IPS-20b (cell line): ENCODE measurements at regions not wholly inside any gene's neighbourhood (a gene's known extent, or its start where the extent isn't known, plus 50 kb on each side); places are given as distances from the start of the nearest gene placed in this dataset.
"Not testable (repeated sequence)": the region's sequence is repeated elsewhere in the genome, so short reads cannot be mapped to it uniquely, and the experiment has no call there.

Experiments
- H3K27ac ChIP-seq: one replicate; pipeline ENCODE4 v1.5.1; 2013; ENCODE audit warnings: low read length
- H3K27me3 ChIP-seq: 2 replicates; pipeline ENCODE4 v1.6.1; 2013; ENCODE audit warnings: mild to moderate bottlenecking, low read length, inconsistent platforms; ENCODE audit not compliant: insufficient read depth
- H3K36me3 ChIP-seq: 2 replicates; pipeline ENCODE4 v1.6.1; 2013; ENCODE audit warnings: low read depth, mild to moderate bottlenecking, inconsistent platforms, low read length, moderate library complexity; ENCODE audit not compliant: insufficient read depth
- H3K4me1 ChIP-seq: 2 replicates; pipeline ENCODE4 v1.6.1; 2013; ENCODE audit warnings: mild to moderate bottlenecking, control low read depth, inconsistent platforms, low read length, moderate library complexity; ENCODE audit not compliant: insufficient read depth
- H3K4me3 ChIP-seq: 2 replicates; pipeline ENCODE4 v1.5.1; 2013; ENCODE audit warnings: mild to moderate bottlenecking, low read length, inconsistent platforms
- H3K9ac ChIP-seq: 2 replicates; pipeline ENCODE4 v1.6.1; 2013; ENCODE audit warnings: low read depth, mild to moderate bottlenecking, inconsistent platforms, low read length, moderate library complexity
- H3K9me3 ChIP-seq: 2 replicates; pipeline ENCODE4 v1.6.1; 2013; ENCODE audit warnings: mild to moderate bottlenecking, low read depth, low read length, inconsistent platforms; ENCODE audit not compliant: insufficient read depth

DNA sequence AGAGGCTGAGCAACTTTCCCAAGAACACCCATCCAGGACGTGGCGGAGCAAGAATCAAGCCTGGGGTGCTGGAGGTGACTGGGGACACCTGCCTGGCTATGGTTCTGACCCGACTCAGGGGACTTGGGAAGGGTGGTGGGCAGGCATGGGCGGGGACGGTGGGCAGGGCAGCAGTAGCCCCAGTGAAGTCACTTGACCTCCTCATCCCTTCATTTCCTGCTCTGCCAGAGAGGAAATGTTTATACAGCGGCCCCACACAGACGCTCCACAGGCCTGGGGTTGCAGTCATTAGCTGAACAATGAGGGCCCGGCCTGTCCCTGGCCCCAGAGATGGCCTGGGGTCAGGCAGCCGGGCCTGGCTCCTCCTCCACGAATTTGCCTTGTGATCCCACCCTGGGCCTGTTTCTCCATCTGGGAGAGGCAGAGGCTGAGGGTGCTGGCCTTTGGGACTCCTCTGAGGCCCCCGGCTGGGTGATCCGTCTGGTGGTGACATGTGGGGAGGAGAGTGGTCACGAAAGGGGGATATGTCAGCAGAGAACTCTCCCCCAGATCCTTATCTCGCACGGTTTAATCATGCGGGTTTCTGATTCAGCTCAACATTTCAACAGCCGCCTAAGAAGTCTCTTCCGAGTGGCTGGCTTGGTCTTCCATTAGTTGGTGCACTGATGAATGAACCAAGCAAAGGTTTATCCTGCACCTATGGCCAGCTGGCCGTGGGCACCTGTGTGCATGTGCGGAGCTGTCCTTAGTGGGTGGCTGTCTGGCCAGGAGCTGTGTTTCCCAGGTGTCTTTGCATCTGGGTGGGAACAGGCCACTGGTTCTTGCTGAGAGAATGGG lies 175.9 kb downstream of the IRF8 start:
- peaks cover 24% of the 10 kb centered on the region for H3K27me3 ChIP-seq
- no peak overlapping the region for H3K27ac ChIP-seq
- H3K4me3 ChIP-seq = no peak overlapping the region
- no peak overlapping the region for H3K9ac ChIP-seq
- H3K36me3 ChIP-seq = no peaks in the 10 kb centered on the region
- H3K4me1 ChIP-seq = peaks cover 12% of the 10 kb centered on the region; the same call in 1 of the 2 replicates
- no peaks in the 10 kb centered on the region for H3K9me3 ChIP-seq

DNA sequence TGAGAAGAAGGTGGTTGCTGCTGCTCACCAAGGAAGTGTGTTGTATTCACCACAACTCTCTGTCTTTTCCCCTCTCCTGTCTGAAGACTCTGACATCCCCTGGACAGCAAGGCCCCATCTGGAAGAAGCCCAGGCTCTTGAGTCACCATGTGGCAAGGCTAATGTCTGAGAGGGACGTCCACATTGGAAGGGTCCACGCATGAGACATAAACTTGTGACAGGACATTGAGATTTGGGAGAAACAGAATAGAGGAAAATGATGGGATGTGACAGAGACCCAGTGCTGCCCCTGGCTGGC lies 176.5 kb downstream of the IRF8 start:
- H3K4me3 ChIP-seq = no peak overlapping the region
- no peaks in the 10 kb centered on the region for H3K9me3 ChIP-seq
- H3K36me3 ChIP-seq = no peaks in the 10 kb centered on the region
- H3K4me1 ChIP-seq = peaks cover 12% of the 10 kb centered on the region; the same call in 1 of the 2 replicates
- H3K27ac ChIP-seq = no peak overlapping the region
- peaks cover 24% of the 10 kb centered on the region for H3K27me3 ChIP-seq
- no peak overlapping the region for H3K9ac ChIP-seq

DNA sequence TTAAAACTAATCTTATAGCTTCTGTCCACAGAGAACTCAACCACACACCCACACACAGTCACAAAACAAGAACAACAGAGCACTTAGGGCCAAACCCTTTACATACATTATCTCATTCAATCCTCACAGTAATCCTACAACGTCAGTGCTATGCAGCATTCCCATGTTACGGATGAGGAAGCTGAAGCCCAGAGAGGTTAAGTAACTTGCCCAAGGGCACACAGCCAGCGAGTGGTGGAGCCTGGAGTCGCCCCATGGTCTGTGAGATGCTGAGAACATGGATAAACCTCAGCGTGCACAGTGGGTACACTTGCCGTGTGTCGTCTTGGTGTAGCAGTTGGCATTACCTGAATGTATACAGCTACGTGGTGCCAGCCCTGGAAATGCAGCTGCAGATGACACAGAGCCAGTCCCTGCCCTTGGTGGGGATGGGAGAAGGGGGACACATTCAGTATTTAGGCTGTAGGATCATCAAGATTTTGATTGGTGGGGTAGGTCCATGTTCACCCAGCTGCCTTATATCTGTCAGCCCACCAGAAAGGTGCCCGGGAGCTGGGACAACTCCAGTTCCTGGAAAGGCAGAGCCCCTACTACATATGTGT lies 177.0 kb downstream of the IRF8 start:
- peaks cover 12% of the 10 kb centered on the region; the same call in 1 of the 2 replicates for H3K4me1 ChIP-seq
- H3K36me3 ChIP-seq = no peaks in the 10 kb centered on the region
- no peaks in the 10 kb centered on the region for H3K9me3 ChIP-seq
- H3K9ac ChIP-seq = no peak overlapping the region
- H3K27ac ChIP-seq = no peak overlapping the region
- no peak overlapping the region for H3K4me3 ChIP-seq
- H3K27me3 ChIP-seq = peaks cover 24% of the 10 kb centered on the region

DNA sequence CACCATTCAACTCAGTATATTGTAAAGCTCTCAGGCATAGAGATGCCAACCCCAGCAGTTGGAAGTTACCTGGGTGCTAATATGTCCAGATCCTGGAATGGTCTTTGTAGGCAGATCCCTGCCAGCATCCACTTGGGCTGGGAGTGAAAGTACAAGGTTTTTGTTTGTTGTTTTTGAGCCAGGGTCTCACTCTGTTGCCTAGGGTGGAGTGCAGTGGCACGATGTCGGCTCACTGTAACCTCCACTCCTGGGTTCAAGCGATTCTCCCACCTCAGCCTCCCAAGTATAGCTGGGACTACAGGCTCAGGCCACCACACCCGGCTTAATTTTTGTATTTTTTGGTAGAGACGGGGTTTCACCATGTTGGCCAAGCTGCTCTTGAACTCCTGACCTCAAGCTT lies 177.6 kb downstream of the IRF8 start:
- H3K4me3 ChIP-seq = no peak overlapping the region
- no peak overlapping the region for H3K27ac ChIP-seq
- H3K27me3 ChIP-seq = peaks cover 24% of the 10 kb centered on the region
- no peak overlapping the region for H3K9ac ChIP-seq
- H3K4me1 ChIP-seq = peaks cover 12% of the 10 kb centered on the region; the same call in 1 of the 2 replicates
- H3K36me3 ChIP-seq = no peaks in the 10 kb centered on the region
- H3K9me3 ChIP-seq = no peaks in the 10 kb centered on the region

DNA sequence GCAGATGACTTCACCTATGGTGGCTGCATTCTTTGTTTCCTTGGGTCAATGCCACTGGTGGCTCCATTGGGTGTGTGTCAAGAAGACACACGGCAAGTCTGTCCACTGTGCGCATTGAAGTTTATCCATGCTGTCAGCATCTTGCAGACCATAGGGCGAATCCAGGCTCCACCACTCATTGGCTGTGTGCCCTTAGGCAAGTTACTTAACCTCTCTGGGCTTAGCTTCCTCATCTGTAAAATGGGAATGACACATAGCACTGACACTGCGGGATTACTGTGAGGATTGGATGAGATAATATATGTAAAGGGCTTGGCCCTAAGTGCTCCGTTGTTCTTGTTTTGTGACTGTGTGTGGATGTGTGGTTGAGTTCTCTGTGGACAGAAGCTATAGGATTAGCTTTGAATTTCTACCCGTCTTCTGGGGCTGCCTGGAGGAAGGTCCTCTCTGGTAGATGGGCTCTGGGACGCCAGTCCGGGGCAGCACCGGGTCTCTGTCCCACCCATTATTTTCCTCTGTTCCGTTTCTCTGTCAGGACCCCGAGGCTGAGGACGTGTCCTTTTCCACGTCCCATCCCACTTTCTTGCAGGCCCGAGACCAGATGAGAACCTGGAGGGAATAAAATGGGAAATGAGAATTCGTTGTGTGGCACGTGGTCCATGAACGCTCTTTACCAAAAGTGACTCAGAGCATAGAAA lies 178.4 kb downstream of the IRF8 start:
- H3K36me3 ChIP-seq = no peaks in the 10 kb centered on the region
- peaks cover 18% of the 10 kb centered on the region for H3K27me3 ChIP-seq
- H3K4me1 ChIP-seq = peaks cover 12% of the 10 kb centered on the region; the same call in 1 of the 2 replicates
- no peak overlapping the region for H3K4me3 ChIP-seq
- no peak overlapping the region for H3K9ac ChIP-seq
- H3K27ac ChIP-seq = no peak overlapping the region
- H3K9me3 ChIP-seq = no peaks in the 10 kb centered on the region

DNA sequence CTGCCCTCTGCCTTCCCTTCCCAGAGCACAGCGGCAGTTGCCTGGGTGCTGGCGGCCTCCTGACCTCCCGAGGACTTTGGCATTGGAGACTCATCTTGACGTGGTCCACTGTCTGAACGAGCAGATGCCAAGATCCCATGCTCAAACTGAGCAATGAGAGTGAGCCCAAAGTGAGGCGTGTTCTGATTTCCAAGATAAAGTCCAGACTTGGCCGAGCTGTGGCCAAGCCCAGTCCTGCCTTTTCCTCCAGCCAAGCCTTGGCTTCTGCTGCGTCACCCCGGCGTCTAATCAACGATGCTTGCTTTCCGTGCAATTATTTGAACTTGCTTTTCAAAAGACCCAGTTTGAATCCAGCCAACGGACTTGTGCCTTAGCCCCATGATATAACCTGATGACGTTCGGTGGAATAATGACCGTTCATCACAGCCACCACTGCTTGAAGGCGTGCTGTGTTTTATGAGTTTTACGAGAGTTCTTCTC lies 179.2 kb downstream of the IRF8 start:
- Histone ChIP-seq H3K9ac (no peak overlapping the region), H3K4me3 (no peak overlapping the region), H3K9me3 (no peaks in the 10 kb centered on the region), H3K4me1 (peaks cover 12% of the 10 kb centered on the region; the same call in 1 of the 2 replicates), H3K27ac (no peak overlapping the region), H3K36me3 (no peaks in the 10 kb centered on the region), H3K27me3 (peaks cover 18% of the 10 kb centered on the region)

DNA sequence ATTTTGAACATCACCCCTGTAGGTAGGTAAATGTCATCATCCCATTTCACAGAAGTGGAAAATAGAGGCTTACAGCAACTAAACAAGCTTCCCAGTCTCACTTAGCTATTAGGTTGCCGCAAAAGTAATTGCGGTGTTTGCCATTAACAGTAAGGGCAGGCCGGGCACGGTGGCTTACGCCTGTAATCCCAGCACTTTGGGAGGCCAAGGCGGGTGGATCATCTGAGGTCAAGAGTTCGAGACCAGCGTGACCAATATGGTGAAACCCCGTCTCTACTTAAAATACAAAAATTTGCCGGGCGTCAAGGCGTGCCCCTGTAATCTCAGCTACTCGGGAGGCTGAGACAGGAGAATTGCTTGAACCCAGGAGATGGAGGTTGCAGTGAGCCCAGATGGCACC lies 179.7 kb downstream of the IRF8 start:
- not testable (repeated sequence) for H3K9me3 ChIP-seq, H3K36me3 ChIP-seq, H3K9ac ChIP-seq, H3K27ac ChIP-seq, H3K4me3 ChIP-seq
- peaks cover 18% of the 10 kb centered on the region for H3K27me3 ChIP-seq
- H3K4me1 ChIP-seq = peaks cover 12% of the 10 kb centered on the region; the same call in 1 of the 2 replicates

DNA sequence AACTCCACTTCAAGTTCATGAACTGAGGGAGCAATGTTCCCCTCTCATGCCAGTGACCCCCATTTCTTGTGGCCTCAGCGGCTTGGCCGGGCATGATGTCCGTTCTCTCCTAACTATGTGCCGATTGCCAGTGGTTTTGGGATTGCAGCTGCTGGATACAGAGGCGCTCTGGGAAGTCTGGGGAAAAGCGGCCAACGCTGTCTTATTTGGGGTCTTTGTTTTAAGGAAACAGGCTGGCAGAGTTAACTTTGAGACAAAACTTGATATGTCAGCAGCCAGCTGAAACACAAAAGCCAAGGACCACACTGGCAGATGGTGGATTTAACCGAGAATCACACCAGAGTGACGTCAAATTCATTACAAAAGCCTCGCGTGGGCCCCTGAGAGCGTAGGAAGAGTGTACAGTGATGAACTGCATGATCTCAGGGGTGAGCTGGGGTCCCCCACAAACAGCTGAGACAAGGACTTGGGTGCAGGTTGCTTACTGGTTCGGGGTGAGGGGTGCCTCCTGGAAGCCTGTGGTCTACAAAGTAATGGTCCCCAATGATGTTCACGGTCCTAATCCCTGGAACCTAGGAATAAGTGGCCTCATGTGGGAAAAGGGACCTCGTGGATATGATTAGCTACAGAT lies 180.4 kb downstream of the IRF8 start:
- H3K27ac ChIP-seq = no peak overlapping the region
- H3K9ac ChIP-seq = no peak overlapping the region
- no peaks in the 10 kb centered on the region for H3K36me3 ChIP-seq
- no peak overlapping the region for H3K4me3 ChIP-seq
- H3K9me3 ChIP-seq = no peaks in the 10 kb centered on the region
- peaks cover 9% of the 10 kb centered on the region; the same call in 1 of the 2 replicates for H3K4me1 ChIP-seq
- peaks cover 18% of the 10 kb centered on the region for H3K27me3 ChIP-seq

DNA sequence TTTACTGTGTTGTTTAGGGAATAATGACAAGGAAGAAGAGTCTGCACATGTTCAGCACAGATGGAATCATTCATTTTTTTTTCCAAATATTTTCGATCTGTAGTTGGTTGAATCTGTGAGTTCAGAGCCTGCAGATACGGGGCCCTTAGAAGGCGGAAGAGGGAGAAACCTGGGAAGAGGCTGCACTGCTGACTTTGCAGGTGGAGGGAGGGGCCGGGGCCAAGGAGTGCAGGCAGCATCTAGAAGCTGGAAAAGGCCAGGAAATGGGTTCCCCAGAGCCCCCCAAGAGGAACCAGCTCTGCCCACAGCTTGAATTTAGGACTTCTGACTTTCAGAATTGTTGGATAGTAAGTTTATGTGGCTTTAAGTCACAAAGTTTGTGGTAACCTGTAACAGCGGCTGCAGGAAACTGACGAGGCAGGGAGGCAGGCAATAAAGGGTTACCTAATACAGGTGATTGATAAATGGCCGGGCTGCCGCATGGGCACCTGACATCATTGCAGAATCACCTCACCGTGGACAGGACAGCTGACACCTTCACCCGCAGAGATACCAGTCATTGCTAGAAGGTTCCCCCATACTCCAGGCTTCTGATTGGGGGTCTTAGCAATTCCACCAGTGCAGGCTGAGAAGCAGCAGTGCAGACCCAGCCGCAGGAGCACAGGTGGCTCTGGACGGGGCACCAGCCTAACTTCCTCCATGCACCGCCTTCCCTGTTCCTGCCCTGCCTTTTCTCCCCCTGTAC lies 181.3 kb downstream of the IRF8 start:
- H3K27me3 ChIP-seq = peaks cover 18% of the 10 kb centered on the region
- H3K36me3 ChIP-seq = no peaks in the 10 kb centered on the region
- H3K4me1 ChIP-seq = peaks cover 3% of the 10 kb centered on the region; the same call in 1 of the 2 replicates
- no peak overlapping the region for H3K4me3 ChIP-seq
- no peaks in the 10 kb centered on the region for H3K9me3 ChIP-seq
- H3K27ac ChIP-seq = no peak overlapping the region
- no peak overlapping the region for H3K9ac ChIP-seq

DNA sequence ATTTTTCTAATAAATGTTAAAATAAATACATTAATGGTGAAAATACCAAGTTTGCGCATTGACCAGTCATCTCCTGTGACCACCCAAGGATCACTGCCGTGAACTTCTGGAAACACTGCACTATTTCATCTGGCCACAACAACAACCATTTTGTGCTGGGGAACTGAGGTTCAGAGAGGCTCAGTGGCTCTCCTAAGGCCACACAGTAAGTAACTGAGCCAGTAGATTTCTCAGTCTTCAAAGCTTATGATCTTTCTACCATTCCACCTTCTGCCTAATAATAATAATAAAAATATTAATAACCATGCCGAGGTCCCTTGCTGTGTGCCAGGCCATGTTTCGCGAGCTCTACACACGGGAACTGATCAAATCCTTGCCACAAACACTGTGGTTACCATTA lies 182.0 kb downstream of the IRF8 start:
- H3K27me3 ChIP-seq = peaks cover 15% of the 10 kb centered on the region
- H3K9ac ChIP-seq = no peak overlapping the region

More for the DNA sequence above, 182.0 kb downstream of the IRF8 start:
- no peaks in the 10 kb centered on the region for H3K36me3 ChIP-seq
- H3K27ac ChIP-seq = no peak overlapping the region
- H3K4me3 ChIP-seq = no peak overlapping the region
- no peaks in the 10 kb centered on the region for H3K9me3 ChIP-seq
- H3K4me1 ChIP-seq = no peaks in the 10 kb centered on the region
